Loucy (cell line): ENCODE measurements at regions not wholly inside any gene's neighbourhood (a gene's known extent, or its start where the extent isn't known, plus 50 kb on each side); places are given as distances from the start of the nearest gene placed in this dataset.

Experiments
- H2AFZ ChIP-seq: fragments of 200-600 bp; sonication (generic); 2 replicates; pipeline ENCODE4 v1.6.0; 2016; ENCODE audit warnings: antibody characterized with exemption, mild to moderate bottlenecking, low read length, moderate library complexity
- H3F3A ChIP-seq: fragments of 200-600 bp; 2 replicates; pipeline ENCODE4 v1.6.0; 2016; ENCODE audit warnings: antibody characterized with exemption, low read depth, mild to moderate bottlenecking
- H3K27me3 ChIP-seq: fragments of 200-600 bp; sonication (generic); 2 replicates; pipeline ENCODE4 v1.6.1; 2014; ENCODE audit warnings: low read length, mild to moderate bottlenecking; ENCODE audit not compliant: insufficient read depth, poor library complexity, severe bottlenecking
- H3K36me3 ChIP-seq: fragments of 200-600 bp; sonication (generic); 2 replicates; pipeline ENCODE4 v1.6.1; 2016; ENCODE audit warnings: low read length; ENCODE audit not compliant: insufficient read depth
- H3K4me1 ChIP-seq: fragments of 200-600 bp; sonication (generic); 2 replicates; pipeline ENCODE4 v1.5.1; 2014; ENCODE audit warnings: low read length, mild to moderate bottlenecking; ENCODE audit not compliant: insufficient read depth, poor library complexity, severe bottlenecking
- H3K4me2 ChIP-seq: fragments of 200-600 bp; sonication (generic); 2 replicates; pipeline ENCODE4 v1.6.0; 2014; ENCODE audit warnings: antibody characterized with exemption, low read length, low read depth, mild to moderate bottlenecking; ENCODE audit not compliant: poor library complexity, severe bottlenecking
- H3K4me3 ChIP-seq: fragments of 200-600 bp; sonication (generic); 2 replicates; pipeline ENCODE4 v1.5.1; 2014; ENCODE audit warnings: low read length, mild to moderate bottlenecking, mixed read lengths; ENCODE audit not compliant: poor library complexity, severe bottlenecking
- H3K79me2 ChIP-seq: fragments of 200-600 bp; sonication (generic); 2 replicates; pipeline ENCODE4 v1.6.1; 2014; ENCODE audit warnings: low read length; ENCODE audit not compliant: insufficient read depth
- H3K9ac ChIP-seq: fragments of 200-600 bp; sonication (generic); 2 replicates; pipeline ENCODE4 v1.6.0; 2014; ENCODE audit warnings: mild to moderate bottlenecking, low read depth, low read length, moderate library complexity; ENCODE audit not compliant: poor library complexity, severe bottlenecking
- H3K9me2 ChIP-seq: fragments of 200-600 bp; sonication (generic); replicated peaks from 2 replicates; pipeline ENCODE4 v1.6.1; 2016; ENCODE audit warnings: low read depth, low read length, mixed read lengths
- H3K9me3 ChIP-seq: fragments of 200-600 bp; sonication (generic); 2 replicates; pipeline ENCODE4 v1.6.1; 2014; ENCODE audit warnings: mild to moderate bottlenecking, antibody characterized with exemption, low read length, low read depth; ENCODE audit not compliant: insufficient read depth
- H4K20me1 ChIP-seq: fragments of 200-600 bp; sonication (generic); 2 replicates; pipeline ENCODE4 v1.6.0; 2014; ENCODE audit warnings: antibody characterized with exemption, low read length, mild to moderate bottlenecking; ENCODE audit not compliant: insufficient read depth, poor library complexity, severe bottlenecking
- CTCF ChIP-seq: fragments of 200-600 bp; sonication (generic); conservative IDR thresholded peaks from 2 replicates; pipeline ENCODE4 v1.5.1; 2014; ENCODE audit warnings: mild to moderate bottlenecking, antibody characterized with exemption, low read length
- EZH2phosphoT487 ChIP-seq: fragments of 200-600 bp; IDR thresholded peaks from 2 replicates; pipeline ENCODE4 v1.6.1; 2018; ENCODE audit warnings: antibody characterized with exemption, mild to moderate bottlenecking, moderate library complexity, borderline replicate concordance

GRCh38 chr16:64012166-64012565 is 1109.7 kb downstream of the CDH11 start:
- Histone ChIP-seq H4K20me1 (no peaks in the 10 kb centered on the region), H2AFZ (no peak overlapping the region), H3K4me1 (no peaks in the 10 kb centered on the region), H3K4me2 (no peak overlapping the region), H3K27me3 (no peaks in the 10 kb centered on the region), H3K9me3 (no peaks in the 10 kb centered on the region), H3K4me3 (no peak overlapping the region), H3F3A (no peaks in the 10 kb centered on the region), H3K36me3 (no peaks in the 10 kb centered on the region), H3K79me2 (no peaks in the 10 kb centered on the region), H3K9me2 (no peaks in the 10 kb centered on the region), H3K9ac (no peak overlapping the region)
- no peak for TF ChIP-seq CTCF

- Histone ChIP-seq H3K79me2 (no peaks in the 10 kb centered on the region), H3F3A (no peaks in the 10 kb centered on the region), H3K4me1 (no peaks in the 10 kb centered on the region), H3K4me3 (no peak overlapping the region), H3K9me2 (no peaks in the 10 kb centered on the region), H2AFZ (no peak overlapping the region), H4K20me1 (no peaks in the 10 kb centered on the region), H3K27me3 (no peaks in the 10 kb centered on the region), H3K4me2 (no peak overlapping the region), H3K9ac (no peak overlapping the region), H3K9me3 (no peaks in the 10 kb centered on the region), H3K36me3 (no peaks in the 10 kb centered on the region)
- TF ChIP-seq CTCF (no peak), EZH2phosphoT487 (no peak)
Measured at GRCh38 chr16:64011650-64012049, 1110.2 kb downstream of the CDH11 start.

GRCh38 chr16:64008131-64008530 is 1113.7 kb downstream of the CDH11 start:
- no peak overlapping the region for H2AFZ ChIP-seq
- H3K4me2 ChIP-seq = no peak overlapping the region
- H3K4me3 ChIP-seq = no peak overlapping the region
- no peaks in the 10 kb centered on the region for H3K79me2 ChIP-seq
- TF ChIP-seq EZH2phosphoT487 (no peak), CTCF (no peak)
- no peaks in the 10 kb centered on the region for H3F3A ChIP-seq
- no peaks in the 10 kb centered on the region for H3K27me3 ChIP-seq
- no peaks in the 10 kb centered on the region for H3K9me2 ChIP-seq
- no peaks in the 10 kb centered on the region for H4K20me1 ChIP-seq
- H3K4me1 ChIP-seq = no peaks in the 10 kb centered on the region
- H3K9ac ChIP-seq = no peak overlapping the region
- no peaks in the 10 kb centered on the region for H3K36me3 ChIP-seq
- H3K9me3 ChIP-seq = no peaks in the 10 kb centered on the region
